ENCODE measurements at regions not wholly inside any gene's neighbourhood (a gene's known extent, or its start where the extent isn't known, plus 50 kb on each side); places are given as distances from the start of the nearest gene placed in this dataset.
A peak's percentile ranks its signal among the peaks of the same experiment; 100 is the strongest.

GRCh38 chr4:26130173-26130572, 190.6 kb upstream of the RBPJ start:
- Histone ChIP-seq H3K9me3 (ENCODE audit: control insufficient read depth, low read length) (no peaks in the 10 kb centered on the region), H3K4me3 (ENCODE audit: insufficient read depth, low read depth, low read length, poor library complexity, severe bottlenecking) (no peak overlapping the region), H3K27ac (ENCODE audit: insufficient read depth, low read length, poor library complexity, severe bottlenecking) (no peak overlapping the region), H3K27me3 (replicated peaks; ENCODE audit: control insufficient read depth, insufficient read depth, low read length, poor library complexity, severe bottlenecking) (no peaks in the 10 kb centered on the region), H3K4me1 (ENCODE audit: control insufficient read depth, insufficient read depth, low read length, poor library complexity, severe bottlenecking) (peaks cover 15% of the 10 kb centered on the region), H3K36me3 (ENCODE audit: control insufficient read depth, insufficient read depth, low read length) (no peaks in the 10 kb centered on the region)
- DNase-seq: no peak

DNA sequence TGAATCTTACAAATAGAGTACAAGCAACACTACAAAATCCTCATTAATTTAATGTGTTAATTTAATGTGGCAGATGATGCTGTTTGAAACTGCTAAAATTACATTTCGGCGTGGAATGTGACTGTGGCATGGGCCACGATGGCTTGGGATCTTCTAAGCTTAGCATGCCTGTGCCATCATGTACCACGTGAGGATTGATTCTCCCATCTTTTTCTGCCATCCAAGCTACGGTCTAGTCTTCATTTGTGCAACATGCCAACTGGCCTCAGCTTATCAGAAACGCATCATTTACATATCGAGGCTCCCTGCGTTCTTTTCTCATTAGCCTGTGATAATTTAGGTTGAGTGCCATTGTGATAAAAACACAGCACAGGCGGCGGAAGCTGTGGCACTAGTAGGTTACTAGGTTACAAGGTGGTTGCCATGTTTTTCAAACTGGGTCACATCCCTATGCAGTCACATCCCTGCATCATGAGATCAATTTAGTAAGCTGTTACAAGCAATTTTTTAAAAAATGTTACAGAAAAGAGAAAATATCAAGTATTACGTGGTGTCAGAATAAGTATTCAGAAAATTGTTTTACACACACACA, 189.9 kb upstream of the RBPJ start:
- no peak overlapping the region for H3K4me3 ChIP-seq (ENCODE audit: insufficient read depth, low read depth, low read length, poor library complexity, severe bottlenecking)
- peak; percentile 29 to 39 (median 36) for DNase-seq
- H3K9me3 ChIP-seq (ENCODE audit: control insufficient read depth, low read length): no peaks in the 10 kb centered on the region
- no peaks in the 10 kb centered on the region for H3K36me3 ChIP-seq (ENCODE audit: control insufficient read depth, insufficient read depth, low read length)
- H3K27ac ChIP-seq (ENCODE audit: insufficient read depth, low read length, poor library complexity, severe bottlenecking): peak overlapping the region; percentile 60
- no peaks in the 10 kb centered on the region for H3K27me3 ChIP-seq (replicated peaks; ENCODE audit: control insufficient read depth, insufficient read depth, low read length, poor library complexity, severe bottlenecking)
- H3K4me1 ChIP-seq (ENCODE audit: control insufficient read depth, insufficient read depth, low read length, poor library complexity, severe bottlenecking): peaks cover 15% of the 10 kb centered on the region

DNA sequence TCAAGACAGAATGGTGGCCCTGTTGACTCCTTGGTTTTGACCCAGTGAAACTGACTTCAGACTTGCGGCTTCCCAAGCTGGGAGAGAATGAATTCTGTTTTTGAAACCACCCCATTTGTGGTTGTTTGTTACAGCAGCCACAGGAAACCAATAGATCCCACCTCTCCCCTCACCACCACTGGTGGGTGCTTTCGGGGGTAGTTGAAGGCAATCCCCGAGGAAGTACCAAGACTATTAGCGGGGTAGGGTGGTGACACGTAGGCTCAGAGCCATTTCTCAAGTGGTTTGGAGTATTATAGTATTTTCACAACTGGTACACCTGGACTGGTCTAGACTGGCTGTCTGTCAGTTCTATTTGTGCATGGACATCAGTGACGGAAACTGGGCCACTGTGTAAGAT, 189.1 kb upstream of the RBPJ start:
- H3K4me1 ChIP-seq (ENCODE audit: control insufficient read depth, insufficient read depth, low read length, poor library complexity, severe bottlenecking): peaks cover 11% of the 10 kb centered on the region
- no peaks in the 10 kb centered on the region for H3K9me3 ChIP-seq (ENCODE audit: control insufficient read depth, low read length)
- peak; percentile 26 to 66 (median 47) for DNase-seq
- no peaks in the 10 kb centered on the region for H3K27me3 ChIP-seq (replicated peaks; ENCODE audit: control insufficient read depth, insufficient read depth, low read length, poor library complexity, severe bottlenecking)
- no peak overlapping the region for H3K4me3 ChIP-seq (ENCODE audit: insufficient read depth, low read depth, low read length, poor library complexity, severe bottlenecking)
- H3K27ac ChIP-seq (ENCODE audit: insufficient read depth, low read length, poor library complexity, severe bottlenecking): peak overlapping the region; percentile 60
- H3K36me3 ChIP-seq (ENCODE audit: control insufficient read depth, insufficient read depth, low read length): no peaks in the 10 kb centered on the region

DNA sequence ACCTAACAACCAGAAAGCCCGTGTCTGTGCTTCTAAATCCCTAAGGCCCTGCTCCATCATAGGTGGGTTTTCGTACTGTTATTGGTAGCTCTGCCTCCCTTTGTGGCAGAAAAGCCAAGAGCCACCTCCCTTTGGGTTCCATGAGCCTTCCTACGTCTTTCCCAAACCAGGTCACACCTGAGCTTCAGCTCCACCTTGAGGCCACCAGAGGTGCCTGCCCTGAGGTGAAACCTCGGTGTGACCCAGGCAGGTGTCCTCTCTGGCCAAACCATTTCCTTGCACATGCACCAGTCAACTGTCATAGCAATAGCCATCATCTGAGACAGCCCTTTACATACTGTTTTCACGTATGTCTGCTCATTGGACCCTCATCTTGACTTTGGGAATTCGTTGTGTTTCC, 188.0 kb upstream of the RBPJ start:
- no peak for DNase-seq
- Histone ChIP-seq H3K36me3 (ENCODE audit: control insufficient read depth, insufficient read depth, low read length) (no peaks in the 10 kb centered on the region), H3K27ac (ENCODE audit: insufficient read depth, low read length, poor library complexity, severe bottlenecking) (peak overlapping the region; percentile 57), H3K9me3 (ENCODE audit: control insufficient read depth, low read length) (no peaks in the 10 kb centered on the region), H3K27me3 (replicated peaks; ENCODE audit: control insufficient read depth, insufficient read depth, low read length, poor library complexity, severe bottlenecking) (no peaks in the 10 kb centered on the region), H3K4me3 (ENCODE audit: insufficient read depth, low read depth, low read length, poor library complexity, severe bottlenecking) (no peak overlapping the region), H3K4me1 (ENCODE audit: control insufficient read depth, insufficient read depth, low read length, poor library complexity, severe bottlenecking) (peaks cover 11% of the 10 kb centered on the region)

- Histone ChIP-seq H3K4me3 (ENCODE audit: insufficient read depth, low read depth, low read length, poor library complexity, severe bottlenecking) (no peak overlapping the region), H3K9me3 (ENCODE audit: control insufficient read depth, low read length) (no peaks in the 10 kb centered on the region), H3K4me1 (ENCODE audit: control insufficient read depth, insufficient read depth, low read length, poor library complexity, severe bottlenecking) (peaks cover 11% of the 10 kb centered on the region), H3K27me3 (replicated peaks; ENCODE audit: control insufficient read depth, insufficient read depth, low read length, poor library complexity, severe bottlenecking) (no peaks in the 10 kb centered on the region), H3K27ac (ENCODE audit: insufficient read depth, low read length, poor library complexity, severe bottlenecking) (no peak overlapping the region), H3K36me3 (ENCODE audit: control insufficient read depth, insufficient read depth, low read length) (no peaks in the 10 kb centered on the region)
- no peak for DNase-seq
Observed at GRCh38 chr4:26133840-26134239, 187.0 kb upstream of the RBPJ start.

GRCh38 chr4:26135331-26135730, 185.5 kb upstream of the RBPJ start:
- Histone ChIP-seq H3K4me3 (ENCODE audit: insufficient read depth, low read depth, low read length, poor library complexity, severe bottlenecking) (no peak overlapping the region), H3K36me3 (ENCODE audit: control insufficient read depth, insufficient read depth, low read length) (no peaks in the 10 kb centered on the region), H3K9me3 (ENCODE audit: control insufficient read depth, low read length) (no peaks in the 10 kb centered on the region), H3K4me1 (ENCODE audit: control insufficient read depth, insufficient read depth, low read length, poor library complexity, severe bottlenecking) (peaks cover 11% of the 10 kb centered on the region), H3K27ac (ENCODE audit: insufficient read depth, low read length, poor library complexity, severe bottlenecking) (no peak overlapping the region), H3K27me3 (replicated peaks; ENCODE audit: control insufficient read depth, insufficient read depth, low read length, poor library complexity, severe bottlenecking) (no peaks in the 10 kb centered on the region)
- no peak for DNase-seq

GRCh38 chr4:26136615-26137014, 184.2 kb upstream of the RBPJ start:
- Histone ChIP-seq H3K36me3 (ENCODE audit: control insufficient read depth, insufficient read depth, low read length) (no peaks in the 10 kb centered on the region), H3K27ac (ENCODE audit: insufficient read depth, low read length, poor library complexity, severe bottlenecking) (no peak overlapping the region), H3K4me3 (ENCODE audit: insufficient read depth, low read depth, low read length, poor library complexity, severe bottlenecking) (no peak overlapping the region), H3K4me1 (ENCODE audit: control insufficient read depth, insufficient read depth, low read length, poor library complexity, severe bottlenecking) (peaks cover 11% of the 10 kb centered on the region), H3K27me3 (replicated peaks; ENCODE audit: control insufficient read depth, insufficient read depth, low read length, poor library complexity, severe bottlenecking) (no peaks in the 10 kb centered on the region), H3K9me3 (ENCODE audit: control insufficient read depth, low read length) (no peaks in the 10 kb centered on the region)
- DNase-seq: no peak

DNA sequence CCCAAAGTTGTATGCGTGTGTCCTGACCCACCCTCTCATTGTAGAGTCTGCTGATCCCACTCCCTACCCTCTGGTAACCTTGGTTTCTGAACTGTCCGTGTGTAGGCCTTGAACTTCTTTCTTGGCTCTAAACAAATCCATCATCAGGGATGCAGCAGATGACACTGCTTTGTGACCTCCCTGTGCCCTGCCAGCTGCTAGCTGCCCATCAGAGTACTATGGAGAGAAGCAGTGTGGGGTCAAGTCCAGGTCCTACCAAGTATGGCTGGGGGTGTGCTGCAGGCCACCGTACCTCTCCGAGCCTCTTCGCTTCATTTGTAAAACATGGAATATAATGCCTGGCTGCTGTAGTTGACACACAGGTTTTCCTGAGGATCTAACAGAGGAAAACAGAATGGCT, 183.5 kb upstream of the RBPJ start:
- H3K36me3 ChIP-seq (ENCODE audit: control insufficient read depth, insufficient read depth, low read length): no peaks in the 10 kb centered on the region

DNA sequence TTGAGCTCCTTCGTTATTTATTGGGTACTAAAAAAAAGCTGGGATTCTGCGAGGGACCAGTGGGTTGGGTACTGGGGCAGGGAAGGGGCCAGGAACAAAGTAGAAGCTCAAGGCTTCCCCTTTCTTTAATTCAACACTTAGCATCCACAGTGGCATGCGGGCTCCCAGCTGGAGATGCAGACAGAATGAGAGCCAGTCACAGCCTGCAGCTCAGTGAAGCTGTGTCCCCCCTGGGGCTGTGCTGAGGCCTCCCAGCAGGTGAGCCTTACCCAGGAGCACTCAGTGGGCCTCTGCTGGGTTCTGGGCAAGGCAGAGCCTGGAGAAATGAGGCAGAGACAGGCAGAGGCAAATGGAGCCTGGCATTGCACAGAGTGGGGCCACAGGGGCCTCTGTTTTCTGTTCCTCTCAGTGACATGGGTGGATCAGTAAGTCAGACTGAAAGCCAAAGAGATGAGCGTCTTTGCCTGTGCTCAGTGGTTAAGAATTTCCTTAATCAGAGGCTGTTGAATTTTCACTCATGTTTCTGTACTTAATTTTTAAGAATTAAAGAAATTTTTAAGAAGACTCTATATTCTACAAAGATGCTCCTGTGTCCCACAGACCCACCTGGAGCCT, 181.4 kb upstream of the RBPJ start:
- Histone ChIP-seq H3K27me3 (replicated peaks; ENCODE audit: control insufficient read depth, insufficient read depth, low read length, poor library complexity, severe bottlenecking) (no peaks in the 10 kb centered on the region), H3K9me3 (ENCODE audit: control insufficient read depth, low read length) (no peaks in the 10 kb centered on the region), H3K27ac (ENCODE audit: insufficient read depth, low read length, poor library complexity, severe bottlenecking) (no peak overlapping the region), H3K4me3 (ENCODE audit: insufficient read depth, low read depth, low read length, poor library complexity, severe bottlenecking) (no peak overlapping the region), H3K4me1 (ENCODE audit: control insufficient read depth, insufficient read depth, low read length, poor library complexity, severe bottlenecking) (no peaks in the 10 kb centered on the region), H3K36me3 (ENCODE audit: control insufficient read depth, insufficient read depth, low read length) (no peaks in the 10 kb centered on the region)
- no peak for DNase-seq

More for the DNA sequence above, 183.5 kb upstream of the RBPJ start:
- H3K4me3 ChIP-seq (ENCODE audit: insufficient read depth, low read depth, low read length, poor library complexity, severe bottlenecking): no peak overlapping the region
- no peaks in the 10 kb centered on the region for H3K9me3 ChIP-seq (ENCODE audit: control insufficient read depth, low read length)
- H3K27ac ChIP-seq (ENCODE audit: insufficient read depth, low read length, poor library complexity, severe bottlenecking): no peak overlapping the region
- peaks cover 4% of the 10 kb centered on the region for H3K4me1 ChIP-seq (ENCODE audit: control insufficient read depth, insufficient read depth, low read length, poor library complexity, severe bottlenecking)
- no peaks in the 10 kb centered on the region for H3K27me3 ChIP-seq (replicated peaks; ENCODE audit: control insufficient read depth, insufficient read depth, low read length, poor library complexity, severe bottlenecking)
- DNase-seq: no peak

GRCh38 chr4:26140150-26140898, 180.5 kb upstream of the RBPJ start:
- H3K27ac ChIP-seq (ENCODE audit: insufficient read depth, low read length, poor library complexity, severe bottlenecking): no peak overlapping the region
- H3K4me3 ChIP-seq (ENCODE audit: insufficient read depth, low read depth, low read length, poor library complexity, severe bottlenecking): no peak overlapping the region
- H3K27me3 ChIP-seq (replicated peaks; ENCODE audit: control insufficient read depth, insufficient read depth, low read length, poor library complexity, severe bottlenecking): no peaks in the 10 kb centered on the region
- no peaks in the 10 kb centered on the region for H3K4me1 ChIP-seq (ENCODE audit: control insufficient read depth, insufficient read depth, low read length, poor library complexity, severe bottlenecking)
- H3K36me3 ChIP-seq (ENCODE audit: control insufficient read depth, insufficient read depth, low read length): no peaks in the 10 kb centered on the region
- DNase-seq: no peak
- H3K9me3 ChIP-seq (ENCODE audit: control insufficient read depth, low read length): no peaks in the 10 kb centered on the region

Data from effector memory CD4-positive, alpha-beta T cell (primary cell).